ENCODE measurements at regions not wholly inside any gene's neighbourhood (a gene's known extent, or its start where the extent isn't known, plus 50 kb on each side); places are given as distances from the start of the nearest gene placed in this dataset.

- DNase-seq = no peak
Observed at GRCh38 chr19:32264568-32264967, 80.8 kb upstream of the ZNF507 start.

- no peak for DNase-seq
Observed at GRCh38 chr19:32265995-32266394, 79.4 kb upstream of the ZNF507 start.

- DNase-seq = no peak
Observed at GRCh38 chr19:32266460-32266859, 79.0 kb upstream of the ZNF507 start.

- no peak for DNase-seq
Observed at GRCh38 chr19:32268381-32268780, 77.0 kb upstream of the ZNF507 start.

- DNase-seq = no peak
Observed at GRCh38 chr19:32269831-32270230, 75.6 kb upstream of the ZNF507 start.

GRCh38 chr19:32273483-32273882, 71.9 kb upstream of the ZNF507 start:
- DNase-seq = no peak

GRCh38 chr19:32287086-32287485, 58.3 kb upstream of the ZNF507 start:
- DNase-seq = no peak

GRCh38 chr19:32287811-32288227, 57.6 kb upstream of the ZNF507 start:
- DNase-seq = no peak

- DNase-seq = no peak
Observed at GRCh38 chr19:32289566-32290210, 55.7 kb upstream of the ZNF507 start.

- no peak for DNase-seq
Observed at GRCh38 chr19:32291876-32292275, 53.5 kb upstream of the ZNF507 start.

GRCh38 chr19:32294871-32295438, 50.5 kb upstream of the ZNF507 start:
- no peak for DNase-seq

Data from NCI-H2107 (cell line).